GM21526 (cell line): ENCODE measurements at regions not wholly inside any gene's neighbourhood (a gene's known extent, or its start where the extent isn't known, plus 50 kb on each side); places are given as distances from the start of the nearest gene placed in this dataset.
"Not testable (repeated sequence)": the region's sequence is repeated elsewhere in the genome, so short reads cannot be mapped to it uniquely, and the experiment has no call there.

Experiments used
- ATAC-seq: cut with Tn5 transposase; IDR thresholded peaks from one replicate; pipeline ENCODE4 v1.9.1; 2021; ENCODE audit warnings: moderate library complexity; ENCODE audit not compliant: unreplicated experiment, low FRiP score

DNA sequence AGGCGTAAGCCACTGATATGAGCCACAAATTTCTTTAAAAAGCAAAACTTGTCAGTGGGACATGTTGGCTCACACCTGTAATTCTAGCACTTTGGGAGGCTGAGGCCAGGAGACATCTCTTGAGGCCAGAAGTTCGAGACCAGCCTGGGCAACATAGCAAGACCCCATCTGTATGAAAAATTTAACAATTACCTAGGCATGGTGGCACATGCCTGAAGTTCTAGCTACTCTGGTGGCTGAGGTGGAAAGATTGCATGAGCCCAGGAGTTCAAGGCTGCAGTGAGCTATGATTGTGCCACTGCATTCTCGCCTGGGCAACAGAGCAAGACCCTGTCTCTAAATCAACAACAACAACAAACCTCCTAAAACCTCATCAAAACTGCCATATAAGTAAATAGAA is 147.6 kb upstream of the BARHL2 start:
- no peak for ATAC-seq

DNA sequence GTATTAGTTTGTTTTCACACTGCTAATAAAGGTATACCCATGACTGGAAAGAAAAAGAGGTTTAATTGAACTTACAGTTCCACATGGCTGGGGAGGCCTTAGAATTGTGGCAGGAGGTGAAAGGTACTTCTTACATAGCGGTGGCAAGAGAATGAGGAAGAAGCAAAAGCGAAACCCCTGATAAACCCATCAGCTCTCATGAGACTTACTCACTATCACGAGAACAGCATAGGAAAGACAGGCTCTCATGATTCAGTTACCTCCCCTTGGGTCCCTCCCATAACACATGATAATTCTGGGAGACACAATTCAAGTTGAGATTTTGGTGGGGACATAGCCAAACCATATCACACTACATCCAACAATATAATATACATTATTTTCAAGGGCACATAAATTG is 145.7 kb upstream of the BARHL2 start:
- no peak for ATAC-seq

DNA sequence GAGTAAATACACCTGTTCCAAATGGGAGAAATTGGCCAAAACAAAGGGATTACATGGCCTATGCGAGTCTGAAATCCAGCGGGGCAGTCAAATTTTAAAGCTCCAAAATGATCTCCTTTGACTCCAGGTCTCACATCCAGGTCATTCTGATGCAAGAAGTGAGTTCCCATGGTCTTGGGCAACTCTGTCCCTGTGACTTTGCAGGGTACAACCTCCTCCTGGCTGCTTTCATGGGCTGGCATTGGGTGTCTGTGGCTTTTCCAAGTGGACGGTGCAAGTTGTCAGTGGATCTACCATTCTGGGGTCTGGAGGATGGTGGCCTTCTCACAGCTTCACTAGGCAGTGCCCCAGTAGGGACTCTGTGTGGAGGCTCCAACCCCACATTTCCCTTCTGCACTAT is 144.3 kb upstream of the BARHL2 start:
- not testable (repeated sequence) for ATAC-seq

DNA sequence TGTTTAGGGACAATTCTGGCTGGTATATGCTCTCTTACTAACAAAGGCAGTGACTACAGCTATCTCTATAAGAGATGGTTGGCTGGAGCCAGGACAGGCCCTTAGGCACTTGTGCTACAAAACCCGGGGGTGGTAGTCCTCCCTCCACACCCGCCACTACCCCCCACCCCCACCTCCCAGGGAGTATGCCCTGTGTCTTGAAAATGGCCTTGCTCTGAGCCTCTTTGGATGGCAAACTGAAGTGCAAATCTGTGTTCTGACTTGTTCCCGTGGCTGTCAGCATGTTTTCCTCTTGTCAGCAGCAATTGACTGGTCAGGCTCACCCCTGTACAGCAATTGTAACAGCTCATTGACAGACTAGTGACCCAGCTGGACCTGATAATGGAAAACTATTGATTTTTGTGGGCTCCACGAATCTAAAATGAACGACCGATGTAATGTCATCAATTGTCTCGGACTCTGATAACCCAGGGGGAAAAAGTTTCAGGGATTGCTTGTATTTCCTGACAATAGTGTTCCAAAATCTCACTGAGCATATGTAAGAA is 139.4 kb upstream of the BARHL2 start:
- ATAC-seq: no peak

DNA sequence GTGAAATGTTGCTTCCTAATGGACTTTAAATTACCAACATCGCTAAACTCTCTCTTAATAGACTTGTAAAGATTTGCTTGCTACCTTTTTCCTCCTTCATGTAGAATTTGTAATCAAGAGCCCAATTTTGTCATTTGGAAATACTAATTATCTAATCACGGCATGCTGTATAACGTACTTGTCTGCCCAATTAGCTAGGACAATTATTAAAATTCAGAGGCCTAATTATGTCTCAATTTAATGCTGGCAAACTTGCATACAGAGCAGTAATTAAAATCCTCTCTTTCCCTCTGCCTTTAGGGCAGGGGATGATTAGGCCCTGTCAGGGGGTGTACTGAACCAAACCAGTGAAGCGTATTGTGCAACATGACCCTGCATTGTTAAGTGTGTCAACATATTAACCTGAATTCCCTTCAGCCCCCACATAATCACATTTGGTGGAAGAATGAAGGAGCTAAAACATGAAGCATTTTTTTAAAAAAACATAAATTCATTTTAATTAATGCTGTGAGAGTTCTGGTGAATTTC is 137.4 kb upstream of the BARHL2 start:
- ATAC-seq: no peak

DNA sequence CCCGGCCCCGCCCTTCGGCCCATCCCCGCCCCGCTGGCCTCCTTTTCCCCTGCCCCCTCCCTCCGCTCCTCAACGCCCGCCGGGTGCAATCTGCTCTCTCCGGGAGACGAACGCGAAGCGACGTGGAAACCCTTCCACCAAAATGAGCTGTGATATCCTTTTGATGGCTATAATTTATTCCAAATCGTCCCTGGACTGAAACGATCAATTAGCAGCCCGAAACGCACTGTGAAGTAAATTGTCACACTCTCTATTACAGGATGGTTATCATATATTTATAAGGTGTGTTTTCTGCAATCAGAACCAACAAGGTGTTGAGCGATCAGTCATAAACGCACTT is 134.6 kb upstream of the BARHL2 start:
- ATAC-seq: peak; percentile 4

DNA sequence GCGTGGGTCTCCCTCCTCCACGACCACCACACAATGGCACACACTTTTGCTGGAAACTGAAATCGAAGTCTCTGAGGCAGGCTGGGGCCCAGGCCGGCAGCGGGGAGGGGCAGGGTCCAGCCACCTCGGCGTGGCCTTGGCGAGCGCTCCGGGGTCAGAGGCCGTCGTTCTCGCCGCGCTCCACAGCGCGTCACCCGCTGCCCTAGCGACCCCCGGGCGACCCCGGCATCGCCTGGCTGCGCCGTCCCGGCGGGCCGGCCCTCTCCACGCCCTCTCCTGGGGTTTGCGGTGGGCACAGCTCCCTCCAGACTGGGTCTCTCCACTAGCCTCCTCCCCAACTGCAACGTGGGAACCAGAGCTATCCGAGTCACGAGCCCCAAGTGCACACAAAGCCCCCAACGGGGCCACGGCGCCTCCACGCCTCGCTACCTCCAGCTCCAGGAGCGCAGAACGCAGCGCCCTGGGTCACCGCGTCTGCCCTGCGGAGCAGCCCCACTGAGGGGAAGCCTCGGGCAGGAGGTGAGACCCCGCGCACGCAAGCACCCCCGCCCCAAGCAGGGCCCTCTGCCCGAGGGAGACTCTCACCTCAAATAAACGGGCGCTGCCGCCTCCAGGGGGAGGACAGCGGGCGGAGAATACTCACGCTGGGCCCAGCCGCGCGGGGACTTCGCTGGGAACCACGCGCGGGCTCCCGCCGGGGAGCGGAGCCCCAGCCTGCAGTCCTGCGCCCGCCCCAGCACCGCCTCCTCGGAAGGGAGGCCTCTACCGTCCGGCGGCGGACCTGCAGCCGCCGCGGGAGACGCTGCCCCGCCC is 134.0 kb upstream of the BARHL2 start:
- peak; percentile 99 for ATAC-seq

- no peak for ATAC-seq
Observed at GRCh38 chr1:90850181-90850897, 133.2 kb upstream of the BARHL2 start.

DNA sequence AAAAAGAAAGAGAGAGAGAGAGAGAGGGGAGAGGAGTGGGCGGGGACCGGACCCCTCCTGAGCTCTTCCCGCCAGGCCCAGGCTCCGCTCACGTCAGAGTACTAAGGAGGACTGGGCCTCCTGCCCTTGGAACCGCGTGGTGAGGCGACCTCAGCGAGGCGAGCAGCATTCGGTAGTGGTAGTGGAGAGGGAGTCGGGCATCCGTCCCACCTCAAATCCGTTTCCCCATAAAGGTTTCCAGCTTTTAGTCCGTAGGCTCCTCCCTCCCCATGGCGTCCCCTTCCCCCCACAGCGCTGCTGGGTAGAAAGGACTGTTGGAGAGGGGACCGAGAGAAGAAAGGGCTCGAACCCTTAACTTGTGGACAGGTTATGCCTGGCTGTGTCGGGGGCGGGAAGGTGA is 124.4 kb upstream of the BARHL2 start:
- ATAC-seq: no peak

GRCh38 chr1:90840352-90840751 is 123.2 kb upstream of the BARHL2 start:
- no peak for ATAC-seq

- no peak for ATAC-seq
Observed at GRCh38 chr1:90839323-90839722, 122.2 kb upstream of the BARHL2 start.

- no peak for ATAC-seq
Observed at GRCh38 chr1:90838720-90839119, 121.6 kb upstream of the BARHL2 start.

GRCh38 chr1:90837420-90837819 is 120.3 kb upstream of the BARHL2 start:
- no peak for ATAC-seq

DNA sequence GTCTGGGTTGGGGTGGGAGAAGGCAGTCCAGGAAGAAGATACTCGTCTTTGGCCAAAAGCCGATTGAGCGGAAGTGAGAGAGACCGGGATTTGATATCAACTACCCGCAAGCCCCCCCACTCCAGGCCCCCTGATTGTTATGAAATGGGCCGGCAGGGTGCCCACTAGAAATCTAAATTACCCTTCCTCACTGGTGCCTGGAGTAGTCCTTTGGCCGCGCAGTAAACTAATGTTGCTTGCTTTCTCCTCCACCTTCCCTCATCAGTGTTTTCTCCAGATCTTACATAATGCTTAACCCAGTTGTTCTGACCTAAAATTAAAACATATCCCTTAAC is 119.2 kb upstream of the BARHL2 start:
- ATAC-seq: no peak

DNA sequence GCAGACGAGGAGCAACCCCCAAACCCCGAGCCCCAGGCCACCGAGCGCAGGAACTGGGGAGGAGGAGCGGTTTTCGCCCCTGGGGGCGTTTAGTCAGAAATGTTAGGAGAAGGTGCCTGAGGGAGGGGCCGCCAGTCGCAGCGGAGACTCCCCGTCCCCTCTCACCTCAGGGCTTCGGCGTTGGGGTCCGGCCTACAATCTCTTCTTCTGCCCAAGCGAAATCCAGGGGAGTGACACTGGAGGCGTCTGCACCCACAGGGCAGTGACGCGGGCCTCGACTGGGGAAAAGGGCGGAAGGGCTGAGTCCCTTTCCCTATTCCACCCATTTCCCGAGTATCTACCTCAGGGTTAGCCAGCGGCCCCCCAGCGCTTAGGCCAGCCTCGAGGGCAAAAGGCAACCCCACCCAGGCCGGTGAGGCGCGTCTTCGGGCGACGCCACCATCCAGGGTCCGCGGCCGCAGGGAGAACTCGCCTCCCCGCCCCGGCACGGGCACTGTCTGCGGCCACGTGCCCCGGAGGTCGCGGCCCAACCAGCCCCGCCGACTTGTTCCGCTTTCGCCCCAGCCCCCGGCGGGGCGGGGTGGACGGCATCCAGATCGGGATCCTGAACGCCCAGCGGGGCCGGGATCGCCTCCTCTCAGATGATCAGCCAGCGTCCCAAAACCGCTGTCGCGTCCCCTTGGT is 118.7 kb upstream of the BARHL2 start:
- no peak for ATAC-seq

DNA sequence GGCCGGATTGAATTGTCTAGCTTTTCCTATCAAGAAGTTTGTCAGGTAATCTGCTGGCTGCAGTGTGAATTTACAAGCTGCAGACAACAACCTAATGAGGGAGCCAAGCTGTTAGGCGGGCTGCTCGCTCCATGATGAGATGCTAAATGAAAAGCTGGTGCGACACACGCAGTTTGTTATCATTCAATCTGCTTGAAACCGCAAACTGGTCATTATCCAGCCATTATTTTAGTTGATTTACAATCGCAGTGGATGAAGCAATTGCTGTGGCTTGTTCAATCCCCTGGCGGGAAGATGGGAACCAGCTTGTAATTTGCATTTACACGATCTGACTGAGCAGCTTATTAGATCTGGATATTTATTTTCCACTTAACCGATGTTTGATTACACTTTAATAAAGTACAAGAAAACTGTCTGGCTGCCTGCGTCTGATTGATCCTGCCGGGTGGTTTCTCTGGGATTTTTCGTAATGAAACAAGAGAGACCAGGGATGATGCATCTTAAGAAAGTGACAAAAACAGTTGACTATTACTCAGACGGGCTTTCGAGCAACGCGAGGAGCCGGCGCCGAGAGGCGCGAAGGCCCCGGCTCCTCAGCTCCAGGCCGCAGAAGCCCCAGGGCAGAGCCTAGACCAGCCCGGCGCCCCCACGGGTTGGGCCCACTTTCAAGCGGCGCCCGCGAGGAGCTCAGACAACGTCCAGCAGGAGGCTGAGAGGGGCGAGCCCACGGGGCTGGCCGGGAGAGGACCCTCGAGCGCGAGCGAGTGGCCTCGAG is 118.0 kb upstream of the BARHL2 start:
- no peak for ATAC-seq

DNA sequence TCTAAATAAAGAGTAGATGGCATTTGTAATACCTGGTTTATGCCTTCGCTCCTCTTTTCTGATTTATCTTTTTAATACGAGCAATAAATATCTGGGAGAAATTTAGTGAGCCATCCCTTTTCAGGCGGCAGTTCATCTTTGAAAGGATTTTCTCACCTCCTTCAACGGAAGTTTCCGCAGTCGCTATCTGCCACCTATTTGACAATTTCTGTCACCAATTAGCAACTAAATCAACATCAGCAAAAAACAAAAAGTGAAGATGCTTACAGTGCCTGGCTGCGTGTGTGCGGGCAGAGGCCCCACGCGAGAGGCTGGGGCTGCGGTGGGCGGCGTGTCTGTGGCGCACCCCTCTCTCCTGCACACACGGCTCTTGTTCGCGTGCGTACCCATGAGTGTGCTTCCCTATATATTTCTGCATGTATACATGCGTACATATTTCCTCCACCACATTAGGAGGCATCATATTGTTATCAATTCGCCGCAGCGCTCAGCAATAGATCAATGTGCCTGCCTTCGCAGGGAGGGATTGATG is 117.3 kb upstream of the BARHL2 start:
- no peak for ATAC-seq

DNA sequence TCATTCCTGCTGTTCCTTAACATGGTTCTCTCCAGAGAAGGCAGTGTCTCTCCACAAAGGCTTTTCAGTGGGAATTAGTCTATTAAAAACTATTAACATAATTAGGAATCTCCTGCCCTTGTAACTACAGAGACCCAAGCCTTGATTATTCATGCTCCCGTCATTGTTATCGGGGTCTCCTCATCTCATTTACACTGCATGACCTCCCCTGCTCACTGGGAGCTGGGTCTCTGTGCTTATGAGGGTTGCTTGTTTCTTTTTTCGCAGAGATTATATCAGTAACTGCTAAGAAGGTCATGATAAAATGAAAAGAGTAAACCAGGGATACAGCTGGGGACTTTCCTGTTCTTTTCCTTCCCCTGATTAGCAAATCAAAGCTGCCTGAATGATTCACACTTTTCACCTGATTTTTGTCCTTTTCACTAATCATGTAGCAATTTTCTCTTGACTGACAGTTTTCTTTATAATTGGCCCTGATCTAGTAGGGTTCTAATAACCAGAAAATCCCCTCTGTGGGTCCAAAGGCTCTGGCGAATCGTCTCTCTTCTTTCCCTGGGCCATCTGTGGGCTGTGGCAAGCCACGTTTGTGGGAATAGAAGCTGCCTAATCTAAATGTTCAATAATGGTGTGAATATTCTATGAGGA is 116.5 kb upstream of the BARHL2 start:
- no peak for ATAC-seq

GRCh38 chr1:90831910-90832309 is 114.8 kb upstream of the BARHL2 start:
- ATAC-seq: no peak

GRCh38 chr1:90826834-90827233 is 109.7 kb upstream of the BARHL2 start:
- no peak for ATAC-seq
